Common myeloid progenitor, CD34-positive (primary cell): ENCODE measurements at regions not wholly inside any gene's neighbourhood (a gene's known extent, or its start where the extent isn't known, plus 50 kb on each side); places are given as distances from the start of the nearest gene placed in this dataset.

Source experiments
- CTCF ChIA-PET: fragments of 350-600 bp; sonication (Branson Sonifier 250); formaldehyde crosslinking; loops from one replicate; lab custom pipeline; 2021; ENCODE audit warnings: antibody characterized with exemption; lab: Charles Lee
- POLR2A ChIA-PET: fragments of 350-600 bp; sonication (Branson Sonifier 250); formaldehyde crosslinking; loops from one replicate; lab custom pipeline; 2021; ENCODE audit warnings: antibody characterized with exemption; lab: Charles Lee
- DNase-seq, 3 donors: peaks; one replicate each; pipeline versions ENCODE4 v3.0.0 to v3.0.0-alpha.2; 2013
- H3K27ac ChIP-seq, 2 experiments: 1 replicate in 1 of 2; 2 replicates in 1 of 2; pipeline ENCODE4 v1.7.0; 2013; ENCODE audit warnings: inconsistent platforms in 2 of 2, low read length in 2 of 2, mild to moderate bottlenecking in 2 of 2, low read depth in 1 of 2, moderate library complexity in 1 of 2; ENCODE audit not compliant: severe bottlenecking in 2 of 2, insufficient read depth in 1 of 2, poor library complexity in 1 of 2
- H3K27me3 ChIP-seq, 5 experiments: replicated peaks in 2 of 5; 1 replicate in 3 of 5; 2 replicates in 2 of 5; pipeline versions ENCODE4 v1.6.1 to v1.7.0; 2013; ENCODE audit warnings: low read length in 4 of 5, mild to moderate bottlenecking in 2 of 5, moderate library complexity in 2 of 5, inconsistent platforms in 1 of 5; ENCODE audit not compliant: insufficient read depth in 5 of 5, control insufficient read depth in 4 of 5
- H3K36me3 ChIP-seq, 4 experiments: 1 replicate in 2 of 4; 2 replicates in 2 of 4; pipeline versions ENCODE4 v1.6.1 to v1.7.0; 2013; ENCODE audit warnings: low read length in 3 of 4, control low read depth in 1 of 4, mild to moderate bottlenecking in 1 of 4; ENCODE audit not compliant: control insufficient read depth in 4 of 4, insufficient read depth in 4 of 4
- H3K4me1 ChIP-seq, 4 experiments: 1 replicate in 3 of 4; 2 replicates in 1 of 4; pipeline versions ENCODE4 v1.6.1 to v1.7.1; 2013; ENCODE audit warnings: low read length in 3 of 4, mild to moderate bottlenecking in 3 of 4, control low read depth in 1 of 4, inconsistent platforms in 1 of 4, moderate library complexity in 1 of 4; ENCODE audit not compliant: control insufficient read depth in 4 of 4, insufficient read depth in 4 of 4; ENCODE audit errors: control extremely low read depth in 1 of 4
- H3K4me3 ChIP-seq, 7 experiments: 1 replicate in 4 of 7; 2 replicates in 3 of 7; pipeline versions ENCODE4 v1.5.1 to v1.7.0; 2013; ENCODE audit warnings: mild to moderate bottlenecking in 7 of 7, low read length in 6 of 7, moderate library complexity in 6 of 7, inconsistent platforms in 2 of 7, low read depth in 2 of 7, control low read depth in 1 of 7; ENCODE audit not compliant: insufficient read depth in 4 of 7, control insufficient read depth in 1 of 7; ENCODE audit errors: extremely low read depth in 1 of 7
- H3K9me3 ChIP-seq, 5 experiments: 1 replicate in 4 of 5; 2 replicates in 1 of 5; pipeline versions ENCODE4 v1.6.1 to v1.7.1; 2013; ENCODE audit warnings: low read length in 4 of 5, mild to moderate bottlenecking in 2 of 5, inconsistent platforms in 1 of 5, low read depth in 1 of 5, moderate library complexity in 1 of 5; ENCODE audit not compliant: control insufficient read depth in 4 of 5, insufficient read depth in 2 of 5; ENCODE audit errors: control extremely low read depth in 1 of 5
- WGBS: methylation state at CpG from one replicate; pipeline ENCODE4 v1.1.5; 2013; ENCODE audit not compliant: insufficient coverage; 5-methylcytosine and 5-hydroxymethylcytosine counted together

DNA sequence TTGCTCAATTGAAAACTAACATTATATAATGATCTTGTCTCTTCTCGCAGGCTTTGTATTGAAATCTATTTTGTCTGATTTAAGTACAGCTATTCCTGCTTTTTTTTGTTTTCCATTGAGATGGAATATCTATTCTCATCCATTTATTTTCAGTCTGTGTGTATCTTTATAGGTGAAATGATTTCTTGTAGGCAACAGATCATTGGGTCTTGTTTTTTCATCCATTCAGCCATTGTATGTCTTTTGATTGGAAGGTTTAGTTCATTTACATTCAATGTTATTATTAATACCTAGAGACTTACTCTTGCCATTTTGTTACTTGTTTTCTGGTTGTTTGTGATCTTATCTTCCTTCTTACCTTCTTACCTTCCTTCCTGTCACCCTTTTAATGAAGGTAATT lies 77.8 kb upstream of the TRPC6 start:
- Histone ChIP-seq H3K9me3 (peaks cover 0 to 10% (median 1%) of the 10 kb centered on the region in 5 experiments), H3K36me3 (no peaks in the 10 kb centered on the region), H3K4me3 (no peak overlapping the region), H3K27ac (no peak overlapping the region), H3K4me1 (no peaks in the 10 kb centered on the region), H3K27me3 (no peaks in the 10 kb centered on the region)
- no peak for DNase-seq
- ChIA-PET POLR2A (no interaction called here), CTCF (no interaction called here)
- WGBS = no CpG with 5 or more reads among the region's 1 CpG
